Vagina (tissue), 2 donors: ENCODE measurements at regions not wholly inside any gene's neighbourhood (a gene's known extent, or its start where the extent isn't known, plus 50 kb on each side); places are given as distances from the start of the nearest gene placed in this dataset.

Source experiments
- DNase-seq, 2 donors: peaks; one replicate each; pipeline ENCODE4 v3.0.0-alpha.2; 2017; ENCODE audit errors: extremely low spot score in 2 of 2
- H3K27ac ChIP-seq: fragments of 200-600 bp; sonication (generic); one replicate; pipeline ENCODE4 v1.5.1; 2019
- H3K27me3 ChIP-seq: fragments of 200-600 bp; sonication (generic); one replicate; pipeline ENCODE4 v1.5.1; 2019
- H3K36me3 ChIP-seq, 2 donors: fragments of 200-600 bp; sonication (generic); one replicate each; pipeline ENCODE4 v1.5.1; 2017 to 2019
- H3K4me1 ChIP-seq: fragments of 200-600 bp; sonication (generic); one replicate; pipeline ENCODE4 v1.5.1; 2019
- H3K4me3 ChIP-seq, 2 donors: fragments of 200-600 bp; sonication (generic); 1 replicate in 1 of 2; 2 replicates in 1 of 2; pipeline ENCODE4 v1.5.1; 2016 to 2019
- H3K9me3 ChIP-seq: fragments of 200-600 bp; sonication (generic); one replicate; pipeline ENCODE4 v1.5.1; 2019
- POLR2A ChIP-seq, 2 donors: fragments of 450-650 bp; IDR thresholded peaks; one replicate each; pipeline ENCODE4 v1.6.1; 2017; ENCODE audit warnings: antibody characterized with exemption in 2 of 2, mild to moderate bottlenecking in 2 of 2, moderate library complexity in 2 of 2
- POLR2AphosphoS5 ChIP-seq, 2 donors: sonication (generic); formaldehyde crosslinking; IDR thresholded peaks; one replicate each; pipeline ENCODE4 v1.9.0; 2017; ENCODE audit warnings: antibody characterized with exemption in 2 of 2, mild to moderate bottlenecking in 2 of 2, low read depth in 1 of 2; ENCODE audit not compliant: insufficient read depth in 1 of 2
- intact Hi-C: fragments of 100-400 bp; cut with DNase I; formaldehyde crosslinking; loops from one replicate; pipeline ENCODE4 v1.15.1; 2023
- TF ChIP-seq, protein P1 (sequence below), 3 experiments: fragments of 450-650 bp in 2 of 3; fragments of 200-600 bp in 1 of 3; sonication (generic) in 1 of 3; IDR thresholded peaks; one replicate each; pipeline ENCODE4 v1.5.1; 2017 to 2019; ENCODE audit warnings: antibody characterized with exemption in 3 of 3, mild to moderate bottlenecking in 2 of 3, moderate library complexity in 2 of 3

DNA sequence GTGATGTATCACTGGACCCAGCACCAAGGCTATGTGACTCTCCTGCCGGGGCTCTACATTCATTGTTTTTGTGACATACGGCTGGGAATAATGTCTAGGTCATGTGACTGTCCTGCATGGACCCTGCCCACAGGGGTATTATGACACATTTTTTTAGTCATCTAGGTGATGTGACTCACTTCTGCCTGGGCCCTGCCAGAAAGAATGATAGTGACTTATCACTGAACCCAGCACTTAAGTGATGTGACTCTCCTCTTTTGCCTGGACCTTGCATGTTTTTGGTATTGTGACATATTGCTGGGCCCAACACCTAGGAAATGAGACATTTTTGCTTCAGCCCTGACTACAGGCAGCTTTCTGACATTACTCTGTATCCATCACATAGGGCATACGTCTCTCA lies 51.1 kb upstream of the ZNF107 start:
- no peak for DNase-seq
- Histone ChIP-seq H3K27me3 (no peaks in the 10 kb centered on the region), H3K36me3 (no peaks in the 10 kb centered on the region), H3K9me3 (no peaks in the 10 kb centered on the region), H3K4me1 (no peaks in the 10 kb centered on the region), H3K27ac (no peak overlapping the region), H3K4me3 (no peak overlapping the region)
- intact Hi-C loops = loop anchor here (10.0 kb wide), 1 partner anchor 430 kb away; no protein-coding TSS in a partner anchor
- no peak for TF ChIP-seq POLR2AphosphoS5 (IDR thresholded peaks at IDR 0.05; ENCODE audit: insufficient read depth in 1 of 2, low read depth in 1 of 2)
- TF ChIP-seq POLR2A (IDR thresholded peaks at IDR 0.05) = no peak
- TF ChIP-seq, protein P1, sequence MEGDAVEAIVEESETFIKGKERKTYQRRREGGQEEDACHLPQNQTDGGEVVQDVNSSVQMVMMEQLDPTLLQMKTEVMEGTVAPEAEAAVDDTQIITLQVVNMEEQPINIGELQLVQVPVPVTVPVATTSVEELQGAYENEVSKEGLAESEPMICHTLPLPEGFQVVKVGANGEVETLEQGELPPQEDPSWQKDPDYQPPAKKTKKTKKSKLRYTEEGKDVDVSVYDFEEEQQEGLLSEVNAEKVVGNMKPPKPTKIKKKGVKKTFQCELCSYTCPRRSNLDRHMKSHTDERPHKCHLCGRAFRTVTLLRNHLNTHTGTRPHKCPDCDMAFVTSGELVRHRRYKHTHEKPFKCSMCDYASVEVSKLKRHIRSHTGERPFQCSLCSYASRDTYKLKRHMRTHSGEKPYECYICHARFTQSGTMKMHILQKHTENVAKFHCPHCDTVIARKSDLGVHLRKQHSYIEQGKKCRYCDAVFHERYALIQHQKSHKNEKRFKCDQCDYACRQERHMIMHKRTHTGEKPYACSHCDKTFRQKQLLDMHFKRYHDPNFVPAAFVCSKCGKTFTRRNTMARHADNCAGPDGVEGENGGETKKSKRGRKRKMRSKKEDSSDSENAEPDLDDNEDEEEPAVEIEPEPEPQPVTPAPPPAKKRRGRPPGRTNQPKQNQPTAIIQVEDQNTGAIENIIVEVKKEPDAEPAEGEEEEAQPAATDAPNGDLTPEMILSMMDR (IDR thresholded peaks at IDR 0.05) = no peak

DNA sequence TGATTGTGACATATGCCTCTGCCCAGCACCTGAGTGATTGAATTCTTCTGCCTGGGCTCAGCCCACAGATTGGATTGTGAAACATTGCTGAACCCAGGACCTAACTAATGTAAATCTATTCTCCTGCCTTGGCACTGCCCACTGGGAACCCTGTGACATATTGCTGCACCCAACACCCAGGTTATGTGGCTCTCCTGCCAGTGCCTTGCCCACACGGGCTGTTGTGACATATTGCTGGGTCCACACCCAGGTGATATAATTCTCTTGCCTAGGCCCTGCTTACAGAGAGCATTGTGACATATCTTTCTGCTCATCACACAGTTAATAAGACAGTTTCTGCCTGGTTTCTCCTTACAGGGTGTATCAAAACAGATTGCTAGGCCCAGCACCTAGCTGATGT lies 50.8 kb upstream of the ZNF680 start:
- DNase-seq = no peak
- Histone ChIP-seq H3K4me1 (no peaks in the 10 kb centered on the region), H3K4me3 (no peak overlapping the region), H3K27ac (no peak overlapping the region), H3K27me3 (no peaks in the 10 kb centered on the region), H3K9me3 (no peaks in the 10 kb centered on the region), H3K36me3 (no peaks in the 10 kb centered on the region)
- TF ChIP-seq POLR2AphosphoS5 (IDR thresholded peaks at IDR 0.05; ENCODE audit: insufficient read depth in 1 of 2, low read depth in 1 of 2) (no peak), POLR2A (IDR thresholded peaks at IDR 0.05) (no peak)
- TF ChIP-seq, protein P1 (IDR thresholded peaks at IDR 0.05) = no peak
- intact Hi-C loops = loop anchor here (10.0 kb wide), 1 partner anchor 429 kb away; no protein-coding TSS in a partner anchor
